ENCODE measurements at regions not wholly inside any gene's neighbourhood (a gene's known extent, or its start where the extent isn't known, plus 50 kb on each side); places are given as distances from the start of the nearest gene placed in this dataset.
"Not testable (repeated sequence)": the region's sequence is repeated elsewhere in the genome, so short reads cannot be mapped to it uniquely, and the experiment has no call there.

GRCh38 chr1:22332795-22333499, 118.7 kb upstream of the ZBTB40 start:
- no peak overlapping the region for H3K4me3 ChIP-seq (ENCODE audit: low read depth, low read length, poor library complexity, severe bottlenecking)
- no peaks in the 10 kb centered on the region for H3F3A ChIP-seq (ENCODE audit: insufficient read depth, low read length)
- H3K36me3 ChIP-seq (ENCODE audit: insufficient read depth, low read length), result no peaks in the 10 kb centered on the region
- H4K20me1 ChIP-seq (ENCODE audit: insufficient read depth, low read length), result no peaks in the 10 kb centered on the region
- no peak overlapping the region for H2AFZ ChIP-seq (ENCODE audit: low read length)
- H3K4me1 ChIP-seq (ENCODE audit: insufficient read depth, low read length, severe bottlenecking), result no peaks in the 10 kb centered on the region
- no peak overlapping the region for H3K27ac ChIP-seq (ENCODE audit: low read depth, low read length, poor library complexity, severe bottlenecking)
- TF ChIP-seq EZH2 (IDR thresholded peaks at IDR 0.05; ENCODE audit: borderline replicate concordance, low read length) (no peak), CTCF (IDR thresholded peaks at IDR 0.05; ENCODE audit: low read length) (no peak)
- no peaks in the 10 kb centered on the region for H3K79me2 ChIP-seq (ENCODE audit: insufficient read depth, low read length)
- H3K9me3 ChIP-seq (ENCODE audit: low read length), result no peaks in the 10 kb centered on the region
- no peaks in the 10 kb centered on the region for H3K9me2 ChIP-seq (ENCODE audit: low read depth, low read length)
- H3K9ac ChIP-seq (ENCODE audit: low read length), result no peak overlapping the region
- peaks cover 3% of the 10 kb centered on the region; the same call in 1 of the 2 replicates for H3K27me3 ChIP-seq (ENCODE audit: insufficient read depth, low read length)
- no peak overlapping the region for H3K4me2 ChIP-seq (ENCODE audit: low read length)

GRCh38 chr1:22333516-22334121, 118.0 kb upstream of the ZBTB40 start:
- Histone ChIP-seq H3K79me2 (ENCODE audit: insufficient read depth, low read length) (no peaks in the 10 kb centered on the region), H3K9me2 (ENCODE audit: low read depth, low read length) (no peaks in the 10 kb centered on the region), H3K4me2 (ENCODE audit: low read length) (no peak overlapping the region), H3F3A (ENCODE audit: insufficient read depth, low read length) (no peaks in the 10 kb centered on the region), H3K4me1 (ENCODE audit: insufficient read depth, low read length, severe bottlenecking) (no peaks in the 10 kb centered on the region), H3K27ac (ENCODE audit: low read depth, low read length, poor library complexity, severe bottlenecking) (no peak overlapping the region), H2AFZ (ENCODE audit: low read length) (no peak overlapping the region), H3K27me3 (ENCODE audit: insufficient read depth, low read length) (peaks cover 3% of the 10 kb centered on the region; the same call in 1 of the 2 replicates), H4K20me1 (ENCODE audit: insufficient read depth, low read length) (no peaks in the 10 kb centered on the region), H3K9ac (ENCODE audit: low read length) (no peak overlapping the region), H3K36me3 (ENCODE audit: insufficient read depth, low read length) (no peaks in the 10 kb centered on the region), H3K9me3 (ENCODE audit: low read length) (no peaks in the 10 kb centered on the region), H3K4me3 (ENCODE audit: low read depth, low read length, poor library complexity, severe bottlenecking) (no peak overlapping the region)
- TF ChIP-seq EZH2 (IDR thresholded peaks at IDR 0.05; ENCODE audit: borderline replicate concordance, low read length) (no peak), CTCF (IDR thresholded peaks at IDR 0.05; ENCODE audit: low read length) (no peak)

- no peak overlapping the region for H3K4me3 ChIP-seq (ENCODE audit: low read depth, low read length, poor library complexity, severe bottlenecking)
Measured at GRCh38 chr1:22334860-22335550, 116.6 kb upstream of the ZBTB40 start.

GRCh38 chr1:22336274-22336673, 115.4 kb upstream of the ZBTB40 start:
- H3K4me1 ChIP-seq (ENCODE audit: insufficient read depth, low read length, severe bottlenecking); H3K4me2 ChIP-seq (ENCODE audit: low read length); H2AFZ ChIP-seq (ENCODE audit: low read length); H3K9ac ChIP-seq (ENCODE audit: low read length); H4K20me1 ChIP-seq (ENCODE audit: insufficient read depth, low read length); H3K79me2 ChIP-seq (ENCODE audit: insufficient read depth, low read length); H3K27ac ChIP-seq (ENCODE audit: low read depth, low read length, poor library complexity, severe bottlenecking); H3K9me2 ChIP-seq (ENCODE audit: low read depth, low read length); H3K27me3 ChIP-seq (ENCODE audit: insufficient read depth, low read length); H3K36me3 ChIP-seq (ENCODE audit: insufficient read depth, low read length); H3K4me3 ChIP-seq (ENCODE audit: low read depth, low read length, poor library complexity, severe bottlenecking); H3F3A ChIP-seq (ENCODE audit: insufficient read depth, low read length); H3K9me3 ChIP-seq (ENCODE audit: low read length): not testable (repeated sequence)

More at GRCh38 chr1:22334860-22335550, 116.6 kb upstream of the ZBTB40 start:
- Histone ChIP-seq H3K4me2 (ENCODE audit: low read length) (no peak overlapping the region), H3K27ac (ENCODE audit: low read depth, low read length, poor library complexity, severe bottlenecking) (no peak overlapping the region), H3K79me2 (ENCODE audit: insufficient read depth, low read length) (no peaks in the 10 kb centered on the region), H3K9me3 (ENCODE audit: low read length) (no peaks in the 10 kb centered on the region), H2AFZ (ENCODE audit: low read length) (no peak overlapping the region), H3F3A (ENCODE audit: insufficient read depth, low read length) (no peaks in the 10 kb centered on the region), H3K9ac (ENCODE audit: low read length) (no peak overlapping the region), H3K4me1 (ENCODE audit: insufficient read depth, low read length, severe bottlenecking) (no peaks in the 10 kb centered on the region), H3K9me2 (ENCODE audit: low read depth, low read length) (no peaks in the 10 kb centered on the region), H4K20me1 (ENCODE audit: insufficient read depth, low read length) (no peaks in the 10 kb centered on the region), H3K27me3 (ENCODE audit: insufficient read depth, low read length) (no peaks in the 10 kb centered on the region; the same call in 1 of the 2 replicates), H3K36me3 (ENCODE audit: insufficient read depth, low read length) (no peaks in the 10 kb centered on the region)
- TF ChIP-seq EZH2 (IDR thresholded peaks at IDR 0.05; ENCODE audit: borderline replicate concordance, low read length) (no peak), CTCF (IDR thresholded peaks at IDR 0.05; ENCODE audit: low read length) (no peak)

Measured in OCI-LY1 (cell line).